Trophoblast cell (in vitro differentiated cells and primary cell): ENCODE measurements at regions not wholly inside any gene's neighbourhood (a gene's known extent, or its start where the extent isn't known, plus 50 kb on each side); places are given as distances from the start of the nearest gene placed in this dataset.

Source experiments
- DNase-seq, 2 donors: peaks; one replicate each; pipeline ENCODE4 v3.0.0-alpha.2; 2016
- H2AFZ ChIP-seq: 2 replicates; pipeline ENCODE4 v1.6.1; 2013; ENCODE audit warnings: low read length, moderate library complexity, mild to moderate bottlenecking; ENCODE audit not compliant: insufficient read depth, poor library complexity
- H2AK5ac ChIP-seq: 2 replicates; pipeline ENCODE4 v1.6.1; 2013; ENCODE audit warnings: mild to moderate bottlenecking, low read length
- H2BK120ac ChIP-seq: 2 replicates; pipeline ENCODE4 v1.6.1; 2013; ENCODE audit warnings: low read length, mild to moderate bottlenecking, moderate library complexity; ENCODE audit not compliant: insufficient read depth, poor library complexity
- H2BK12ac ChIP-seq: 2 replicates; pipeline ENCODE4 v1.6.1; 2013; ENCODE audit warnings: mild to moderate bottlenecking, low read length, moderate library complexity
- H2BK5ac ChIP-seq: 2 replicates; pipeline ENCODE4 v1.6.1; 2013; ENCODE audit warnings: low read length, low read depth, moderate library complexity, mild to moderate bottlenecking; ENCODE audit not compliant: poor library complexity
- H3K14ac ChIP-seq: 2 replicates; pipeline ENCODE4 v1.6.1; 2013; ENCODE audit warnings: mild to moderate bottlenecking, low read length
- H3K18ac ChIP-seq: 2 replicates; pipeline ENCODE4 v1.6.1; 2013; ENCODE audit warnings: mild to moderate bottlenecking, low read length
- H3K23ac ChIP-seq: 2 replicates; pipeline ENCODE4 v1.6.1; 2013; ENCODE audit warnings: low read length
- H3K27ac ChIP-seq: 2 replicates; pipeline ENCODE4 v1.5.1; 2013; ENCODE audit warnings: low read depth, mild to moderate bottlenecking, inconsistent platforms, low read length, moderate library complexity
- H3K27me3 ChIP-seq: 2 replicates; pipeline ENCODE4 v1.6.1; 2013; ENCODE audit warnings: inconsistent platforms, mild to moderate bottlenecking, low read length, moderate library complexity; ENCODE audit not compliant: insufficient read depth
- H3K36me3 ChIP-seq, 2 experiments: 1 replicate in 1 of 2; 2 replicates in 1 of 2; pipeline ENCODE4 v1.6.1; 2013; ENCODE audit warnings: low read length in 2 of 2, mild to moderate bottlenecking in 2 of 2, moderate library complexity in 1 of 2; ENCODE audit not compliant: insufficient read depth in 2 of 2, control insufficient read depth in 1 of 2
- H3K4ac ChIP-seq: 2 replicates; pipeline ENCODE4 v1.6.1; 2013; ENCODE audit warnings: low read depth, mild to moderate bottlenecking, low read length, moderate library complexity
- H3K4me1 ChIP-seq, 2 experiments: 1 replicate in 1 of 2; 2 replicates in 1 of 2; pipeline ENCODE4 v1.6.1; 2013; ENCODE audit warnings: low read length in 2 of 2, mild to moderate bottlenecking in 2 of 2, moderate library complexity in 1 of 2; ENCODE audit not compliant: insufficient read depth in 2 of 2, control insufficient read depth in 1 of 2
- H3K4me2 ChIP-seq: 2 replicates; pipeline ENCODE4 v1.6.1; 2013; ENCODE audit warnings: inconsistent platforms, mild to moderate bottlenecking, low read length, moderate library complexity
- H3K4me3 ChIP-seq: 2 replicates; pipeline ENCODE4 v1.5.1; 2013; ENCODE audit warnings: mild to moderate bottlenecking, low read depth, low read length, inconsistent platforms
- H3K79me1 ChIP-seq: one replicate; pipeline ENCODE4 v1.6.1; 2013; ENCODE audit warnings: low read length
- H3K79me2 ChIP-seq: 2 replicates; pipeline ENCODE4 v1.6.1; 2013; ENCODE audit warnings: low read length, mild to moderate bottlenecking; ENCODE audit not compliant: control insufficient read depth, insufficient read depth, poor library complexity
- H3K9ac ChIP-seq: 2 replicates; pipeline ENCODE4 v1.6.1; 2013; ENCODE audit warnings: mild to moderate bottlenecking, low read length
- H3K9me3 ChIP-seq: 2 replicates; pipeline ENCODE4 v1.6.1; 2013; ENCODE audit warnings: low read depth, mild to moderate bottlenecking, control low read depth, inconsistent platforms, low read length; ENCODE audit not compliant: insufficient read depth
- H4K12ac ChIP-seq: 2 replicates; pipeline ENCODE4 v1.6.1; 2013; ENCODE audit warnings: low read depth, mild to moderate bottlenecking, low read length, moderate library complexity
- H4K8ac ChIP-seq: 2 replicates; pipeline ENCODE4 v1.6.1; 2013; ENCODE audit warnings: low read depth, mild to moderate bottlenecking, low read length, moderate library complexity
- H4K91ac ChIP-seq: one replicate; pipeline ENCODE4 v1.6.1; 2013; ENCODE audit warnings: low read depth, mild to moderate bottlenecking, low read length, moderate library complexity
- WGBS: extraction: QIAGEN DNeasy Blood & Tissue Kit; methylation state at CpG from one replicate; pipeline ENCODE4 v1.1.7; 2013; ENCODE audit warnings: missing lambda C conversion rate; ENCODE audit not compliant: insufficient read length, insufficient coverage; ENCODE audit errors: extremely low coverage; 5-methylcytosine and 5-hydroxymethylcytosine counted together

- no CpG with 5 or more reads among the region's 3 CpGs for WGBS
- H4K91ac ChIP-seq, result no peak overlapping the region
These were observed 944.0 kb upstream of the CITED2 start for GRCh38 chr6:140318408-140318807.

GRCh38 chr6:140317950-140318349, 943.5 kb upstream of the CITED2 start:
- no peaks in the 10 kb centered on the region for H3K9me3 ChIP-seq
- H3K23ac ChIP-seq, result no peak overlapping the region
- no peak overlapping the region for H2BK12ac ChIP-seq
- H3K4ac ChIP-seq, result no peak overlapping the region
- H2AFZ ChIP-seq, result no peak overlapping the region
- H4K12ac ChIP-seq, result no peak overlapping the region
- H3K4me2 ChIP-seq, result no peak overlapping the region
- no CpG with 5 or more reads among the region's 2 CpGs for WGBS
- peaks cover 0 to 2% of the 10 kb centered on the region in 2 experiments for H3K4me1 ChIP-seq
- H3K36me3 ChIP-seq, result no peaks in the 10 kb centered on the region
- H2BK120ac ChIP-seq, result no peak overlapping the region
- DNase-seq, result no peak
- no peak overlapping the region for H3K18ac ChIP-seq
- H2AK5ac ChIP-seq, result no peak overlapping the region
- no peaks in the 10 kb centered on the region for H3K79me1 ChIP-seq
- no peak overlapping the region for H4K8ac ChIP-seq
- H3K4me3 ChIP-seq, result no peak overlapping the region
- H3K79me2 ChIP-seq, result no peaks in the 10 kb centered on the region
- no peak overlapping the region for H3K9ac ChIP-seq
- no peak overlapping the region for H3K14ac ChIP-seq
- no peaks in the 10 kb centered on the region for H3K27me3 ChIP-seq
- H3K27ac ChIP-seq, result no peak overlapping the region
- no peak overlapping the region for H4K91ac ChIP-seq
- H2BK5ac ChIP-seq, result no peak overlapping the region

More at GRCh38 chr6:140318408-140318807, 944.0 kb upstream of the CITED2 start:
- Histone ChIP-seq H3K79me1 (no peaks in the 10 kb centered on the region), H3K27ac (no peak overlapping the region), H2BK120ac (no peak overlapping the region), H3K18ac (no peak overlapping the region), H3K36me3 (no peaks in the 10 kb centered on the region), H3K9ac (no peak overlapping the region), H3K23ac (no peak overlapping the region), H3K4me1 (peaks cover 0 to 2% of the 10 kb centered on the region in 2 experiments), H3K4me2 (no peak overlapping the region), H4K8ac (no peak overlapping the region), H3K14ac (no peak overlapping the region), H4K12ac (no peak overlapping the region), H2BK5ac (no peak overlapping the region), H3K4me3 (no peak overlapping the region), H3K4ac (no peak overlapping the region), H2BK12ac (no peak overlapping the region), H3K9me3 (no peaks in the 10 kb centered on the region), H3K27me3 (no peaks in the 10 kb centered on the region), H2AFZ (no peak overlapping the region), H3K79me2 (no peaks in the 10 kb centered on the region), H2AK5ac (no peak overlapping the region)
- no peak for DNase-seq

GRCh38 chr6:140316966-140317365, 942.5 kb upstream of the CITED2 start:
- no peak overlapping the region for H3K18ac ChIP-seq
- peaks cover 0 to 2% of the 10 kb centered on the region in 2 experiments for H3K4me1 ChIP-seq
- DNase-seq, result peak in 1 of 2 donors; percentile 5
- no peak overlapping the region for H3K4me2 ChIP-seq
- H3K27me3 ChIP-seq, result no peaks in the 10 kb centered on the region
- no peaks in the 10 kb centered on the region for H3K36me3 ChIP-seq
- H4K8ac ChIP-seq, result no peak overlapping the region
- H2AFZ ChIP-seq, result no peak overlapping the region
- no CpG with 5 or more reads among the region's 4 CpGs for WGBS
- H2BK12ac ChIP-seq, result no peak overlapping the region
- no peaks in the 10 kb centered on the region for H3K79me1 ChIP-seq
- H2AK5ac ChIP-seq, result no peak overlapping the region
- H3K9me3 ChIP-seq, result no peaks in the 10 kb centered on the region
- no peak overlapping the region for H4K12ac ChIP-seq
- no peak overlapping the region for H3K4ac ChIP-seq
- no peak overlapping the region for H3K23ac ChIP-seq
- H2BK120ac ChIP-seq, result no peak overlapping the region
- H3K9ac ChIP-seq, result peak overlapping the region; percentile 34
- no peaks in the 10 kb centered on the region for H3K79me2 ChIP-seq
- H3K27ac ChIP-seq, result no peak overlapping the region
- H4K91ac ChIP-seq, result no peak overlapping the region
- H3K4me3 ChIP-seq, result no peak overlapping the region
- no peak overlapping the region for H3K14ac ChIP-seq
- no peak overlapping the region for H2BK5ac ChIP-seq

- Histone ChIP-seq H3K4me1 (peaks cover 0 to 2% of the 10 kb centered on the region in 2 experiments), H2BK5ac (no peak overlapping the region), H2BK12ac (no peak overlapping the region), H3K9me3 (no peaks in the 10 kb centered on the region), H3K18ac (no peak overlapping the region), H4K12ac (no peak overlapping the region), H3K36me3 (no peaks in the 10 kb centered on the region), H3K4me3 (no peak overlapping the region), H2BK120ac (no peak overlapping the region), H2AK5ac (no peak overlapping the region), H3K4ac (no peak overlapping the region), H4K91ac (no peak overlapping the region), H3K14ac (no peak overlapping the region), H3K27ac (no peak overlapping the region), H3K4me2 (no peak overlapping the region), H3K79me2 (no peaks in the 10 kb centered on the region), H3K23ac (no peak overlapping the region), H4K8ac (no peak overlapping the region), H2AFZ (no peak overlapping the region), H3K79me1 (no peaks in the 10 kb centered on the region), H3K27me3 (no peaks in the 10 kb centered on the region), H3K9ac (no peak overlapping the region)
- DNase-seq, result no peak
- WGBS, result no CpG with 5 or more reads among the region's 2 CpGs
These were observed 940.2 kb upstream of the CITED2 start for GRCh38 chr6:140314682-140315081.
